Kidney (tissue), 13 donors: ENCODE measurements at regions not wholly inside any gene's neighbourhood (a gene's known extent, or its start where the extent isn't known, plus 50 kb on each side); places are given as distances from the start of the nearest gene placed in this dataset.

ENCODE experiments used
- DNase-seq, 5 donors: peaks; one replicate each; pipeline ENCODE4 v3.0.0-alpha.2; 2013 to 2020
- FAIRE-seq: peaks from 2 replicates; lab custom pipeline; 2012; peaks lifted over from hg19 to GRCh38; lab: Jason Lieb, UNC
- H3K27ac ChIP-seq, 2 donors: one replicate each; pipeline ENCODE4 v1.7.0; 2013; ENCODE audit warnings: low read depth in 2 of 2, low read length in 2 of 2, inconsistent platforms in 1 of 2
- H3K27me3 ChIP-seq: one replicate; pipeline ENCODE4 v1.7.1; 2013; ENCODE audit warnings: low read length, inconsistent platforms; ENCODE audit not compliant: control insufficient read depth, insufficient read depth
- H3K36me3 ChIP-seq, 3 donors: one replicate each; pipeline versions ENCODE4 v1.7.0 to v1.7.1; 2013; ENCODE audit warnings: low read length in 3 of 3, control low read depth in 1 of 3, inconsistent platforms in 1 of 3; ENCODE audit not compliant: insufficient read depth in 3 of 3, control insufficient read depth in 2 of 3
- H3K4me1 ChIP-seq, 3 donors: one replicate each; pipeline versions ENCODE4 v1.7.0 to v1.7.1; 2013; ENCODE audit warnings: low read length in 3 of 3, inconsistent platforms in 1 of 3, low read depth in 1 of 3; ENCODE audit not compliant: control insufficient read depth in 2 of 3, insufficient read depth in 2 of 3
- H3K4me3 ChIP-seq, 3 donors: one replicate each; pipeline versions ENCODE4 v1.7.0 to v1.8.1; 2013; ENCODE audit warnings: low read length in 3 of 3, control low read depth in 1 of 3, inconsistent platforms in 1 of 3
- H3K9ac ChIP-seq, 3 donors: one replicate each; pipeline versions ENCODE4 v1.7.0 to v1.7.1; 2013; ENCODE audit warnings: low read length in 3 of 3, control low read depth in 1 of 3, inconsistent platforms in 1 of 3
- H3K9me3 ChIP-seq, 3 donors: one replicate each; pipeline versions ENCODE4 v1.7.0 to v1.7.1; 2013; ENCODE audit warnings: low read length in 3 of 3, control low read depth in 1 of 3, inconsistent platforms in 1 of 3; ENCODE audit not compliant: control insufficient read depth in 2 of 3, insufficient read depth in 1 of 3
- intact Hi-C: fragments of 100-400 bp; cut with DNase I; formaldehyde crosslinking; loops from one replicate; pipeline ENCODE4 v1.11.1; 2022
- TF ChIP-seq, protein P1 (sequence below): IDR thresholded peaks from 3 replicates; pipeline ENCODE4 v1.5.1; 2012; ENCODE audit warnings: mild to moderate bottlenecking, moderate library complexity, borderline replicate concordance; ENCODE audit not compliant: insufficient read depth; ENCODE audit errors: extremely low read depth
- donor health status: control.
- donor health status: control.
- donor health status: control.
- donor health status: control.
- donor health status: control.
- donor health status: DM: yes; HTN: yes; CAD: no.
- donor health status: Normal renal cell carcinoma (clear cell type).

DNA sequence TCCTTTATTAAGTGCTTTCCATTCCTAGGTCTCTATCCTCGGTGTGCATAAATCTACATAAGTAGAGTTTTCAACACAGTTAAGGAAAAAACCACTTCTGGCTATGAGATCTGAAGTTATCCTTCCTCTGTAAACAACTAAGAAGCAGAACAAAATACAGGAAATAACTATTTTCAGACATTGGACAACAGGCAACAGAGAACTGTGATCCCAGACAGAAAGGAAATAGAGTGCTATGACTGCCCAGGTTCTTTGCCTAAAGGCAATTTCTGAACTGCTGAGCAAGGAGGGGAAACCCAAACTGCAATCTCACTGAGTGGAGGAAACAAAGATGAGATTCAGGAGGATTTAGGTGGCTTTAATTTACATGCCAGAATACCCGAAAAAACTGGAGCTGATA, 285.4 kb downstream of the SNX13 start:
- DNase-seq: peak in 1 of 5 donors; percentile 29
- H3K9me3 ChIP-seq: no peaks in the 10 kb centered on the region
- no peak overlapping the region for H3K4me3 ChIP-seq
- no peaks in the 10 kb centered on the region for H3K27me3 ChIP-seq
- TF ChIP-seq, protein P1, sequence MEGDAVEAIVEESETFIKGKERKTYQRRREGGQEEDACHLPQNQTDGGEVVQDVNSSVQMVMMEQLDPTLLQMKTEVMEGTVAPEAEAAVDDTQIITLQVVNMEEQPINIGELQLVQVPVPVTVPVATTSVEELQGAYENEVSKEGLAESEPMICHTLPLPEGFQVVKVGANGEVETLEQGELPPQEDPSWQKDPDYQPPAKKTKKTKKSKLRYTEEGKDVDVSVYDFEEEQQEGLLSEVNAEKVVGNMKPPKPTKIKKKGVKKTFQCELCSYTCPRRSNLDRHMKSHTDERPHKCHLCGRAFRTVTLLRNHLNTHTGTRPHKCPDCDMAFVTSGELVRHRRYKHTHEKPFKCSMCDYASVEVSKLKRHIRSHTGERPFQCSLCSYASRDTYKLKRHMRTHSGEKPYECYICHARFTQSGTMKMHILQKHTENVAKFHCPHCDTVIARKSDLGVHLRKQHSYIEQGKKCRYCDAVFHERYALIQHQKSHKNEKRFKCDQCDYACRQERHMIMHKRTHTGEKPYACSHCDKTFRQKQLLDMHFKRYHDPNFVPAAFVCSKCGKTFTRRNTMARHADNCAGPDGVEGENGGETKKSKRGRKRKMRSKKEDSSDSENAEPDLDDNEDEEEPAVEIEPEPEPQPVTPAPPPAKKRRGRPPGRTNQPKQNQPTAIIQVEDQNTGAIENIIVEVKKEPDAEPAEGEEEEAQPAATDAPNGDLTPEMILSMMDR: no peak
- no peak for FAIRE-seq
- H3K4me1 ChIP-seq: no peaks in the 10 kb centered on the region
- no peaks in the 10 kb centered on the region for H3K36me3 ChIP-seq
- H3K27ac ChIP-seq: no peak overlapping the region
- H3K9ac ChIP-seq: no peak overlapping the region
- intact Hi-C loops: no loop called here

DNA sequence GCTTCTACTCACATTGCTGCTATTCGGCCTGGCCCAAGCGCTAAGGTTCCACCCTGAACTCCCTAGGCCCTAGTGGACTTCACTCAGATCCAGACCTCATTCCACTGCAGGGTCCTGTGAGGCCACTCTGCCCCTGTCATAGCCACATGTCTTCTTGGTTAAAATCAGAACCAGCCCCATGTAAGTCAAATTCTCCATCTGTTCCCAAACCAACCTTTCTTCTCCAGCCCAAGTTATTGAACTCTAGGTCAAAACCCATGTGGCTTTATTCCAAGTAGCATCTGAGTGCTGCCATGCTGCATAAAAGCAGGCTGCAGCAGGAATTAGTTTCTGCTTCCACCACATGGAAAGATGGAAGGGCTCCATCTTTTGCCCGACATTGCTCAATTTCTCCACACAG, 281.2 kb downstream of the SNX13 start:
- DNase-seq (no peak), FAIRE-seq (no peak)
- intact Hi-C loops: no loop called here
- H3K9me3 ChIP-seq: no peaks in the 10 kb centered on the region
- H3K9ac ChIP-seq: no peak overlapping the region
- no peaks in the 10 kb centered on the region for H3K27me3 ChIP-seq
- no peak overlapping the region for H3K4me3 ChIP-seq
- H3K4me1 ChIP-seq: peaks cover 0 to 3% (median 0%) of the 10 kb centered on the region in 3 donors
- TF ChIP-seq, protein P1: no peak
- H3K27ac ChIP-seq: no peak overlapping the region
- H3K36me3 ChIP-seq: no peaks in the 10 kb centered on the region

DNA sequence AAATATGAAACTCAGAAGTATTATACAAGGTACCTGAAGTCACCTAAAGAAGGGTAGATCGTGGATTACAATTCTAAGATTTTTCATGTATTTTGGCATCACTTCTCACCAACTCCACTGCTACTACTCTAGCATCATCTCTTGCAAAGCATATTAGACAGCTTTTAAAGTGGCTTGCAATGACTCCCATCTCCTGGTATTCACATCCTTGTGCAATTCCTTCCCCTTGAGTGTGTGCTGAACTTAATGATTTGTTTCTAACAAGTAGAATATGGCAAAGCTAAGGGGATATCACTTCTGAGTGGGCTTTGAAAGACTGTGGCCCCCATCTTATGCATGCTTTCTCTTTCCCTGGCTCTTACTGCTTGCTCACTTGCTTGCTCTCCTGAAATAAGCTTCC, 280.2 kb downstream of the SNX13 start:
- TF ChIP-seq, protein P1: no peak
- no peaks in the 10 kb centered on the region for H3K36me3 ChIP-seq
- intact Hi-C loops: no loop called here
- H3K9me3 ChIP-seq: no peaks in the 10 kb centered on the region
- FAIRE-seq (no peak), DNase-seq (no peak)
- peaks cover 0 to 3% (median 0%) of the 10 kb centered on the region in 3 donors for H3K4me1 ChIP-seq
- H3K27me3 ChIP-seq: no peaks in the 10 kb centered on the region
- no peak overlapping the region for H3K9ac ChIP-seq
- no peak overlapping the region for H3K4me3 ChIP-seq
- no peak overlapping the region for H3K27ac ChIP-seq

DNA sequence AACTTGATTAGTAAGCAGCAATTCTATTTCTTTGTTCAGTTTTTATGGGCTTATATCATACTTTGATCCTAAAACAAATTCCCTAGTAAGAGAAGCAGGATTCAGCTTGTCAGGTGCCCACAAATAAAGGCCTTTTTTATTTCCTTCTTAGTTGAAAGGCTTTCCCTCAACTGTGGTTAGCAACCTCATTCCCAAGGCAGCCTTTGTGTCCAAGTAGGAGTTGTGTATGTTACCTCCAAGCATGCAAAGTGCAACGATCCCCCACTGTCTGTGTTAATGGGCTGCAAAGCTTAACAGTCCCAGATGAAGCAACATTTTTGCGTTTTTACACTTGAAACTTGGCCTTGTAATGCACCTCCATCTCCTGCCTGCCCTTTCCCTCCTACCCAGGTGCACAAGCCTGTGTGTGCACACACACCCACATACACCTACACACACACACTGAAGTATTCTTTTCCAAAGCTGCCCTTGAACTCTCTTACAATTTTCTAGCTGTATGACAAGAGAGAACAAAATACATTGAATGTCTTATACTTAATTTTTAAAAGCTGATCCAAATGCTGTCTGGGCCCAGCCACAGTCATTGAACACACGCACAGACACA, 278.2 kb downstream of the SNX13 start:
- H3K27me3 ChIP-seq: no peaks in the 10 kb centered on the region
- peaks cover 0 to 3% (median 0%) of the 10 kb centered on the region in 3 donors for H3K4me1 ChIP-seq
- FAIRE-seq: no peak
- no peak overlapping the region for H3K4me3 ChIP-seq
- TF ChIP-seq, protein P1: no peak
- no peak overlapping the region for H3K27ac ChIP-seq
- DNase-seq: no peak
- intact Hi-C loops: no loop called here
- no peaks in the 10 kb centered on the region for H3K36me3 ChIP-seq
- no peak overlapping the region for H3K9ac ChIP-seq
- H3K9me3 ChIP-seq: no peaks in the 10 kb centered on the region
